GM12878 (cell line): ENCODE measurements at regions not wholly inside any gene's neighbourhood (a gene's known extent, or its start where the extent isn't known, plus 50 kb on each side); places are given as distances from the start of the nearest gene placed in this dataset.

Experiments used
- CTCF ChIP-seq, 3 experiments: IDR thresholded peaks in 2 of 3; conservative IDR thresholded peaks in 1 of 3; 2 replicates each; pipeline ENCODE4 v1.5.1; 2011; ENCODE audit warnings: low read depth in 3 of 3, low read length in 3 of 3, mild to moderate bottlenecking in 3 of 3, control low read depth in 2 of 3, moderate library complexity in 2 of 3, inconsistent platforms in 1 of 3, mixed read lengths in 1 of 3; ENCODE audit not compliant: control insufficient read depth in 2 of 3, insufficient read depth in 1 of 3; ENCODE audit errors: extremely low read depth in 1 of 3
- NRF1 ChIP-seq: conservative IDR thresholded peaks from 2 replicates; pipeline ENCODE4 v1.6.1; 2011; ENCODE audit warnings: mild to moderate bottlenecking, low read depth, low read length, improper control_type of control experiment

- TF ChIP-seq CTCF (IDR thresholded peaks at IDR 0.05 in 2 of 3, conservative IDR thresholded peaks at IDR 0.05 in 1 of 3; ENCODE audit: control insufficient read depth in 2 of 3, extremely low read depth in 1 of 3, insufficient read depth in 1 of 3, low read depth in 3 of 3, low read length in 3 of 3) (no peak), NRF1 (no peak)
Observed at GRCh38 chr16:85452364-85453193, 160.5 kb upstream of the GSE1 start.
